ENCODE measurements at regions not wholly inside any gene's neighbourhood (a gene's known extent, or its start where the extent isn't known, plus 50 kb on each side); places are given as distances from the start of the nearest gene placed in this dataset.

DNA sequence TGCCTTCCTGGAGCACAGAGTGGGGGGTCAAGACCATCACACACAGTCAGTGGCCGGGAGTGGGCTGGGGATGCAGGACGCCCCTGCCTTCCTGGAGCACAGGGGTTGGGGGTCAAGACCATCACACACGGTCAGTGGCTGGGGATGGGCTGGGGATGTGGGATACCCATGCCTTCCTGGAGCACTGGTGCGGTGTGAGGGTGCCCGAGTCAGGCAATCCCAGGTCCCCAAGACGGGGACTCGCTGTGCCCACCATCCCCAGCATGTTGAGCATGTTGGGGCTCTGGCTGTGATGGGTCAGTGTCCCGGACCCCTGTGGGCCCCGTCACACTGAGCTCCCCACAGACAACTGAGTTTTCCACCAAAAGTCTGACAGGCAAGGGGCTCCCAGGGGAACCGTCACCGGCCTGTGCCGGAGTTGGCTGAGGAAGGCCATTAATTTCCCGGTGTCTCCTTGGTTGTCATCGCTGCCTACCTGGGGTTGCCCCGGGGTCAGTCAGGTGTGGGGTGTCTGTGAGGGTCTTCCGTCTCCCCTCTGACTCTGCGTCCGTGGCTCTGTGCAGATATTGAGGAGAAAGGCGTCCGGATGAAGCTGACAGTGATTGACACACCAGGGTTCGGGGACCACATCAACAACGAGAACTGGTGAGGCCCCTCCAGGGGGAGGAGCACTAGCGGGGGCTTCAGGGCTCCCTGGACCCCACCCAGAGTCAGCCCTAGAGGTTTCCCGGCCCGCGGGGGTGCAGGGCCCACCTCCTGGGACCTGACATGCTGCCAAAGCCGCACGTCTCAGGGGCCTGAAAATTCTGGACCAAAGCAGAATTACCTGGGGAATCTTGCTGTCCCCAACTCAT is 347.1 kb downstream of the SEC14L1 start:
- TF ChIP-seq, protein P1, sequence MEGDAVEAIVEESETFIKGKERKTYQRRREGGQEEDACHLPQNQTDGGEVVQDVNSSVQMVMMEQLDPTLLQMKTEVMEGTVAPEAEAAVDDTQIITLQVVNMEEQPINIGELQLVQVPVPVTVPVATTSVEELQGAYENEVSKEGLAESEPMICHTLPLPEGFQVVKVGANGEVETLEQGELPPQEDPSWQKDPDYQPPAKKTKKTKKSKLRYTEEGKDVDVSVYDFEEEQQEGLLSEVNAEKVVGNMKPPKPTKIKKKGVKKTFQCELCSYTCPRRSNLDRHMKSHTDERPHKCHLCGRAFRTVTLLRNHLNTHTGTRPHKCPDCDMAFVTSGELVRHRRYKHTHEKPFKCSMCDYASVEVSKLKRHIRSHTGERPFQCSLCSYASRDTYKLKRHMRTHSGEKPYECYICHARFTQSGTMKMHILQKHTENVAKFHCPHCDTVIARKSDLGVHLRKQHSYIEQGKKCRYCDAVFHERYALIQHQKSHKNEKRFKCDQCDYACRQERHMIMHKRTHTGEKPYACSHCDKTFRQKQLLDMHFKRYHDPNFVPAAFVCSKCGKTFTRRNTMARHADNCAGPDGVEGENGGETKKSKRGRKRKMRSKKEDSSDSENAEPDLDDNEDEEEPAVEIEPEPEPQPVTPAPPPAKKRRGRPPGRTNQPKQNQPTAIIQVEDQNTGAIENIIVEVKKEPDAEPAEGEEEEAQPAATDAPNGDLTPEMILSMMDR (IDR thresholded peaks at IDR 0.05) = no peak
- TF ChIP-seq POLR2A (IDR thresholded peaks at IDR 0.05) = no peak
- no peak for TF ChIP-seq POLR2AphosphoS5 (IDR thresholded peaks at IDR 0.05; ENCODE audit: insufficient read depth in 1 of 2, low read depth in 1 of 2)

All from vagina (tissue), 2 donors.